ENCODE measurements at regions not wholly inside any gene's neighbourhood (a gene's known extent, or its start where the extent isn't known, plus 50 kb on each side); places are given as distances from the start of the nearest gene placed in this dataset.

- DNase-seq (ENCODE audit: low read depth in 2 of 2) = peak in 1 of 2 donors; percentile 11
These were observed 54.7 kb upstream of the SYPL1 start for GRCh38 chr7:106166651-106167342.

DNA sequence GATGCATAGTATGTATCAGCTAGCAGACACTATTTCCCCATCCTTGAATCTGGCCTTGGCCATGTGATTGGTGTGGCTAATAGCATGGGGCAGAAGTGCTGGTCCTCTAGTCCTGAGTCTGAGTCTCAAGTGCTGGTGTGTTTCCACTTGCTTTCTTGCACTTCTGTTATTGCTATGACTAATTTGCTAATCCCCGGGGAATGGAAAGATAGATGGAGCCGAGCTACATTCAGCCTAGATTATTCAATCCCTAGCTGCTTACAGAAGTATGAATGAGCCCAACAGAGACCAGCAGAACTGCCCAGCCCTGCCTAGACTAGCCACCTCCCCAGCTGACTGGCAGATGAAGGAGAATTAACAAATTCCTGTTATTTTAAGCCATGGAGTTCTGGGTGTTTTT, 53.2 kb upstream of the SYPL1 start:
- no peak for DNase-seq (ENCODE audit: low read depth in 2 of 2)

- no peak for DNase-seq (ENCODE audit: low read depth in 2 of 2)
These were observed 51.1 kb upstream of the SYPL1 start for GRCh38 chr7:106163257-106163656.

All from stimulated activated CD8-positive, alpha-beta memory T cell treated with anti-CD3 and anti-CD28 coated beads, Interleukin-15, amount 100 ng/mL, for 48 hours (primary cell).